ENCODE measurements at regions not wholly inside any gene's neighbourhood (a gene's known extent, or its start where the extent isn't known, plus 50 kb on each side); places are given as distances from the start of the nearest gene placed in this dataset.
A peak's percentile ranks its signal among the peaks of the same experiment; 100 is the strongest.

GRCh38 chr5:163653526-163653925, 148.1 kb downstream of the MAT2B start:
- Histone ChIP-seq H3K4me1 (ENCODE audit: control insufficient read depth, insufficient read depth, low read depth, low read length) (peaks cover 2% of the 10 kb centered on the region), H2BK15ac (ENCODE audit: low read depth, poor library complexity, severe bottlenecking) (no peak overlapping the region), H3K4ac (ENCODE audit: low read depth in 1 of 2, low read length in 2 of 2) (no peak overlapping the region), H3K27ac (ENCODE audit: low read length, poor library complexity, severe bottlenecking) (no peak overlapping the region), H2BK12ac (ENCODE audit: low read length in 2 of 2) (no peak overlapping the region), H3K4me3 (ENCODE audit: insufficient read depth in 1 of 2, low read depth in 1 of 2, low read length in 2 of 2) (no peak overlapping the region), H2AFZ (ENCODE audit: low read depth, low read length) (no peak overlapping the region), H3K9me3 (ENCODE audit: control insufficient read depth, low read length) (peaks cover 9% of the 10 kb centered on the region), H2BK5ac (ENCODE audit: low read depth, low read length, poor library complexity, severe bottlenecking) (no peak overlapping the region), H2AK5ac (ENCODE audit: low read length, severe bottlenecking) (no peak overlapping the region), H2BK120ac (ENCODE audit: low read depth, low read length) (no peak overlapping the region), H4K91ac (ENCODE audit: low read length) (no peak overlapping the region), H4K8ac (ENCODE audit: low read length) (no peak overlapping the region), H3K79me1 (replicated peaks; ENCODE audit: low read length, poor library complexity, severe bottlenecking) (no peaks in the 10 kb centered on the region), H3K14ac (ENCODE audit: low read length in 2 of 2) (no peak overlapping the region), H3K27me3 (ENCODE audit: control insufficient read depth in 1 of 2, insufficient read depth in 1 of 2, low read length in 2 of 2) (no peaks in the 10 kb centered on the region), H3K18ac (ENCODE audit: low read depth in 1 of 2, low read length in 2 of 2) (no peak overlapping the region), H3K4me2 (ENCODE audit: low read length, poor library complexity, severe bottlenecking) (no peak overlapping the region), H3K23ac (ENCODE audit: low read length in 2 of 2) (no peak overlapping the region), H3K9ac (ENCODE audit: low read length) (no peak overlapping the region), H3K36me3 (ENCODE audit: control insufficient read depth in 1 of 2, insufficient read depth in 2 of 2, low read depth in 1 of 2, low read length in 2 of 2) (no peaks in the 10 kb centered on the region)
- DNase-seq = no peak
- 100% methylated on average over 1 of the region's 1 CpG for WGBS

GRCh38 chr5:163658702-163659567, 153.5 kb downstream of the MAT2B start:
- Histone ChIP-seq H2BK5ac (ENCODE audit: low read depth, low read length, poor library complexity, severe bottlenecking) (no peak overlapping the region), H3K27ac (ENCODE audit: low read length, poor library complexity, severe bottlenecking) (no peak overlapping the region), H2AK5ac (ENCODE audit: low read length, severe bottlenecking) (no peak overlapping the region), H3K14ac (ENCODE audit: low read length in 2 of 2) (peak overlapping the region in 1 of 2 experiments; percentile 96), H3K9ac (ENCODE audit: low read length) (no peak overlapping the region), H4K91ac (ENCODE audit: low read length) (peak overlapping the region; percentile 78), H3K4me1 (ENCODE audit: control insufficient read depth, insufficient read depth, low read depth, low read length) (no peaks in the 10 kb centered on the region), H4K8ac (ENCODE audit: low read length) (peak overlapping the region; percentile 87), H3K4me3 (ENCODE audit: insufficient read depth in 1 of 2, low read depth in 1 of 2, low read length in 2 of 2) (no peak overlapping the region), H2BK120ac (ENCODE audit: low read depth, low read length) (no peak overlapping the region), H2AFZ (ENCODE audit: low read depth, low read length) (no peak overlapping the region), H3K4me2 (ENCODE audit: low read length, poor library complexity, severe bottlenecking) (no peak overlapping the region), H2BK15ac (ENCODE audit: low read depth, poor library complexity, severe bottlenecking) (no peak overlapping the region), H3K36me3 (ENCODE audit: control insufficient read depth in 1 of 2, insufficient read depth in 2 of 2, low read depth in 1 of 2, low read length in 2 of 2) (no peaks in the 10 kb centered on the region), H3K4ac (ENCODE audit: low read depth in 1 of 2, low read length in 2 of 2) (peak overlapping the region in 1 of 2 experiments; percentile 58), H2BK12ac (ENCODE audit: low read length in 2 of 2) (peak overlapping the region; percentile 92 to 97), H3K9me3 (ENCODE audit: control insufficient read depth, low read length) (peaks cover 3% of the 10 kb centered on the region), H3K79me1 (replicated peaks; ENCODE audit: low read length, poor library complexity, severe bottlenecking) (no peaks in the 10 kb centered on the region), H3K27me3 (ENCODE audit: control insufficient read depth in 1 of 2, insufficient read depth in 1 of 2, low read length in 2 of 2) (no peaks in the 10 kb centered on the region), H3K18ac (ENCODE audit: low read depth in 1 of 2, low read length in 2 of 2) (peak overlapping the region in 1 of 2 experiments; percentile 87), H3K23ac (ENCODE audit: low read length in 2 of 2) (no peak overlapping the region)
- WGBS = 81% methylated on average over 7 of the region's 7 CpGs
- DNase-seq = peak; percentile 21

GRCh38 chr5:163659568-163659902, 154.1 kb downstream of the MAT2B start:
- no peak overlapping the region for H2BK120ac ChIP-seq (ENCODE audit: low read depth, low read length)
- no peak overlapping the region for H3K23ac ChIP-seq (ENCODE audit: low read length in 2 of 2)
- H2AK5ac ChIP-seq (ENCODE audit: low read length, severe bottlenecking) = no peak overlapping the region
- H3K4me1 ChIP-seq (ENCODE audit: control insufficient read depth, insufficient read depth, low read depth, low read length) = no peaks in the 10 kb centered on the region
- H3K4ac ChIP-seq (ENCODE audit: low read depth in 1 of 2, low read length in 2 of 2) = no peak overlapping the region
- no peak overlapping the region for H3K4me3 ChIP-seq (ENCODE audit: insufficient read depth in 1 of 2, low read depth in 1 of 2, low read length in 2 of 2)
- no peaks in the 10 kb centered on the region for H3K36me3 ChIP-seq (ENCODE audit: control insufficient read depth in 1 of 2, insufficient read depth in 2 of 2, low read depth in 1 of 2, low read length in 2 of 2)
- H3K4me2 ChIP-seq (ENCODE audit: low read length, poor library complexity, severe bottlenecking) = no peak overlapping the region
- H2BK5ac ChIP-seq (ENCODE audit: low read depth, low read length, poor library complexity, severe bottlenecking) = no peak overlapping the region
- H2BK12ac ChIP-seq (ENCODE audit: low read length in 2 of 2) = peak overlapping the region in 1 of 2 experiments; percentile 29
- no peak overlapping the region for H3K27ac ChIP-seq (ENCODE audit: low read length, poor library complexity, severe bottlenecking)
- no peak overlapping the region for H2BK15ac ChIP-seq (ENCODE audit: low read depth, poor library complexity, severe bottlenecking)
- no peaks in the 10 kb centered on the region for H3K79me1 ChIP-seq (replicated peaks; ENCODE audit: low read length, poor library complexity, severe bottlenecking)
- WGBS = 64% methylated on average over 3 of the region's 3 CpGs
- no peak overlapping the region for H2AFZ ChIP-seq (ENCODE audit: low read depth, low read length)
- peaks cover 3% of the 10 kb centered on the region for H3K9me3 ChIP-seq (ENCODE audit: control insufficient read depth, low read length)
- DNase-seq = no peak
- H4K91ac ChIP-seq (ENCODE audit: low read length) = no peak overlapping the region
- H3K18ac ChIP-seq (ENCODE audit: low read depth in 1 of 2, low read length in 2 of 2) = no peak overlapping the region
- no peak overlapping the region for H3K14ac ChIP-seq (ENCODE audit: low read length in 2 of 2)
- H4K8ac ChIP-seq (ENCODE audit: low read length) = no peak overlapping the region
- H3K9ac ChIP-seq (ENCODE audit: low read length) = no peak overlapping the region
- H3K27me3 ChIP-seq (ENCODE audit: control insufficient read depth in 1 of 2, insufficient read depth in 1 of 2, low read length in 2 of 2) = no peaks in the 10 kb centered on the region

- 83% methylated on average over 1 of the region's 1 CpG for WGBS
- Histone ChIP-seq H3K4me2 (ENCODE audit: low read length, poor library complexity, severe bottlenecking) (no peak overlapping the region), H4K8ac (ENCODE audit: low read length) (no peak overlapping the region), H3K14ac (ENCODE audit: low read length in 2 of 2) (no peak overlapping the region), H4K91ac (ENCODE audit: low read length) (no peak overlapping the region), H3K36me3 (ENCODE audit: control insufficient read depth in 1 of 2, insufficient read depth in 2 of 2, low read depth in 1 of 2, low read length in 2 of 2) (no peaks in the 10 kb centered on the region), H3K27me3 (ENCODE audit: control insufficient read depth in 1 of 2, insufficient read depth in 1 of 2, low read length in 2 of 2) (no peaks in the 10 kb centered on the region), H2BK15ac (ENCODE audit: low read depth, poor library complexity, severe bottlenecking) (no peak overlapping the region), H2AFZ (ENCODE audit: low read depth, low read length) (no peak overlapping the region), H3K18ac (ENCODE audit: low read depth in 1 of 2, low read length in 2 of 2) (no peak overlapping the region), H2BK12ac (ENCODE audit: low read length in 2 of 2) (no peak overlapping the region), H3K23ac (ENCODE audit: low read length in 2 of 2) (no peak overlapping the region), H3K4ac (ENCODE audit: low read depth in 1 of 2, low read length in 2 of 2) (no peak overlapping the region), H2BK120ac (ENCODE audit: low read depth, low read length) (no peak overlapping the region), H3K79me1 (replicated peaks; ENCODE audit: low read length, poor library complexity, severe bottlenecking) (no peaks in the 10 kb centered on the region), H3K4me3 (ENCODE audit: insufficient read depth in 1 of 2, low read depth in 1 of 2, low read length in 2 of 2) (no peak overlapping the region), H3K27ac (ENCODE audit: low read length, poor library complexity, severe bottlenecking) (no peak overlapping the region), H2AK5ac (ENCODE audit: low read length, severe bottlenecking) (no peak overlapping the region), H3K4me1 (ENCODE audit: control insufficient read depth, insufficient read depth, low read depth, low read length) (no peaks in the 10 kb centered on the region), H3K9ac (ENCODE audit: low read length) (no peak overlapping the region), H2BK5ac (ENCODE audit: low read depth, low read length, poor library complexity, severe bottlenecking) (no peak overlapping the region), H3K9me3 (ENCODE audit: control insufficient read depth, low read length) (peaks cover 3% of the 10 kb centered on the region)
- DNase-seq = no peak
Observed at GRCh38 chr5:163660486-163660885, 155.1 kb downstream of the MAT2B start.
